ENCODE measurements at regions not wholly inside any gene's neighbourhood (a gene's known extent, or its start where the extent isn't known, plus 50 kb on each side); places are given as distances from the start of the nearest gene placed in this dataset.

DNA sequence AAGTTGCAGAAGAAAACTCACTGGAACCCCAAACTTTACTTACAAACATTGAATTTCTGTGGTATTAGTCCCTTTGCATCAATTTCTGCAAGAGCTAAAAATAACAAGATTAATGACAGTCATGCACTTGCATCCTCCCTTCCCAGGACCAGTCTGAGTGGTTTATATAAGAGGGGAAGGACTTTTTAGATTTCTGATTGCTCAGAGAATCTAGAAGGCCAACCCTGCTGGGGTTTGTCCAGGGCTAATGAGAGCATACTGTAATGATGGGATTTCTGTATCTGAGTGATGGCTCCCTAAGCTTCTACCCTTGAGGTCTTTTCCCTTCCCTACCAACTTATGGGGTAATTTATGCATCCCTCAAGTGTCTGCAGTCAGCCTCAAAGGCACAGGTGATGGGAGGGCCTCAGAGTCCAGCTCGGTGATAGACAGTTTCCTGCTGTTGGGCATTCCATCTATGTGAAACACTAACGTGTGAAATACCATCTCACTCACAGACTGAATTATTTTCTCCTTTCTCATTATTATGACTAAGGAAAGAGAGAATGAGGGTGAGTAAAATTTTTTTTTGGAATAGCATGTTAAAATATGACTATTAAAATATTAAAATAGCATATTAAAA lies 556.3 kb downstream of the RIT2 start:
- intact Hi-C loops (cut with DNase I) = no loop called here
- DNase-seq (ENCODE audit: low spot score) = no peak

DNA sequence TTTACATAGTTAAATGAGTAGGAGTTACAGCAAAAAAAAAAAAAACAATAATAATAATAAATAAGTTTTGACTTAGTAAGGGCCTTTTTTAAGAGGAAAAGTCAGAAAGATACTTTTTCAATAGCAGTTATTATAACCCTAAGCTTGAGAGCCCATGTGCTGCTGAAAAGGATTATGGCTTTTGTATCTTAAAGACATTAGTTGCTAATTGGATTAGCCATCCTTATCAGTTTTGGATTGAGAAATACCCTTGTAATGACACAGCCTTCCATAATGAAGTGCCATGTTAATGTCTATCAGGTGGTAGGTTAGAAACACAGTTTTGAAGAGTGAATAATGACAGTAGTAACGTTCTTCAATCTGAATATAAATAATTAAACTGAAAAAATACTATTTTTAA lies 554.0 kb downstream of the RIT2 start:
- DNase-seq (ENCODE audit: low spot score) = no peak
- intact Hi-C loops (cut with DNase I) = no loop called here

DNA sequence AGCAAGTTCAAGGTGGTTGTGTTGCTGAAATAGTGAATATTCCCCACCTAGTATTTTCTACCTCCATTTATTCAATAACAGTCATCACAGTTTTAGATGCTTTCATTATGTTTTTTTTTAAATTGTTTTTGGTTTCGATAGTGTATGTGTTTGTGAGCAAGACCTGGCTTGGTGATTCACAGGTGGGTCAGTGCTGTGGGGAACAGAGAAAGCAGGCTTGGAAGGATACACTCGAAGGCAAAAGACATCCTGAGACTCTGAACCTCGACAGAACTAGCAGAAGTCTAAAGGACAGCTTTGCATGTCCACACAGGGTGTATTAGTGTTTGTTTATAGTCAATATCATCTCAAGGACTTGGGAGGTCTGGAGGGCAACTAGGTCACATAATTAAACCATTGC lies 551.5 kb downstream of the RIT2 start:
- no peak for DNase-seq (ENCODE audit: low spot score)
- intact Hi-C loops (cut with DNase I) = no loop called here

DNA sequence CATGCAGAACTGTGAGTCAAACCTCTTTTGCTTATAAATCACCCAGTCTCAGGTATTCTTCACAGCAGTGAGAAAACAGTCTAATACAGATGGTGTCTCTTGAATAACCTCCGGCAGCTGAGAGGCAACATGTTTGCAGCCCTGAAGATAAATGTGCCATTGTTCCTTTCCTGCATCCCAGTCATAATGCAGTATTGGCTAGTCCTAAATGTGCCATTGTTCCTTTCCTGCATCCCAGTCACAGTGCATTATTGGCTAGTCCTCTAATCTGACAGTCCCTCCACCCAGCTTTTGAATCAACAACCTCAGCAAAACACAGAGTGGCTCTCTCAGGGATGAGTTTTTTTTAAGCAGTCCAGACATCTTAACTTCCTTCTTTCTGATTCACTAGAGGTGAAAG lies 550.7 kb downstream of the RIT2 start:
- intact Hi-C loops (cut with DNase I) = no loop called here

DNA sequence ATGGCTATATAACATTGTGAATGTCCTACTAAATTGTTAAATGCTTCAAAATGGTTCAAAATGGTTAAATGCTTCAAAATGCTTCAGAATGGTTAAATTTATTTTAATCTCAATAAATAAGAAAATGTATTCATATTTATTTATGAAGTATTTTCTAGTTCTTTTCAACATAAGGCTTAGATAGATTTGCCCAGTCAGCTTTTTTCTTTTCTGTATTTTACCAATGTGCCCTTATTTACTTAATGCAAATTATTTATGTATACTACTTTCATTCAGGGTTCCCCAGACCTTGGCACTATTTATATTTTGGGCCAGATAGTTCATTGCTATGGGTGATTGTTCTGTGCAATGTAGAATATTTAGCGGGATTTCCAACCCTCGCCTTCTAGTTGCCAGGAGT lies 546.7 kb downstream of the RIT2 start:
- intact Hi-C loops (cut with DNase I) = no loop called here
- DNase-seq (ENCODE audit: low spot score) = no peak

More for the DNA sequence above, 550.7 kb downstream of the RIT2 start:
- DNase-seq (ENCODE audit: low spot score) = no peak

DNA sequence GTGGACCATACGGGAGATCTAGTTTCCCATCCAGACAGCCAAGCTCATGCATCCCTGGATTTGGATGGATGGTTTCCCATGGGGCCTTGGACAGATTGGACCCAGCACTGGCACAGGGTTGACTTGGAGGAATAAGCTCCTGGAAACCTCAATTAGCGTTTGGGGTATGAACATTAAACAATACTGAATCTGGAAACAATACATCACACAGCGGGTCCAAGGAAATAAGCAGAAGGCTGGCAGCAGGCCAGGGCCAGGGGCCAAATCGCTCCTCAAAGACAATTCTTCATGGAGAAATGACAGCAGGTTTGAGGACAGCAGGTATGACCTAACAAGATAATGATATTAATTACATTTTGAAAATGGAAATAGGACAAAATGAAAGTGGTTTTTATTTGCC lies 540.6 kb downstream of the RIT2 start:
- DNase-seq (ENCODE audit: low spot score) = no peak
- intact Hi-C loops (cut with DNase I) = no loop called here

DNA sequence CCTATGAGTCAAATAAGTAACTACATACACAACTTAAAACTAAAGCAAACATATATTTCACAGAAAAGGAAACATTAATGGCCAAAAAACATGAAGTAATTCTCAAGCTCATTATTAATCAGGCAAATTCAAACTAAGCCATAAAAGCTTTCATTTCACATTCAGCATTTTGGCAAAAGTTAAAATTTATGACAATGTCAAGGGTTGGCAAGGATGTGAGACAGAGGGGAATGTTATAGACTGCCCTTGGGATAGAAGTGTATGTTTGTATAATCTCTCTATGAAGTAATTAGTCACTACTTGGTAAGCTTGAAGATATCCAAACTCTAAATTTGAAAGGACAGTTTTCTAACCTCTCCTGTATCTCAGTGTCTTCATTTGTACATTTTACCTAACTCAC lies 539.4 kb downstream of the RIT2 start:
- no peak for DNase-seq (ENCODE audit: low spot score)
- intact Hi-C loops (cut with DNase I) = no loop called here

DNA sequence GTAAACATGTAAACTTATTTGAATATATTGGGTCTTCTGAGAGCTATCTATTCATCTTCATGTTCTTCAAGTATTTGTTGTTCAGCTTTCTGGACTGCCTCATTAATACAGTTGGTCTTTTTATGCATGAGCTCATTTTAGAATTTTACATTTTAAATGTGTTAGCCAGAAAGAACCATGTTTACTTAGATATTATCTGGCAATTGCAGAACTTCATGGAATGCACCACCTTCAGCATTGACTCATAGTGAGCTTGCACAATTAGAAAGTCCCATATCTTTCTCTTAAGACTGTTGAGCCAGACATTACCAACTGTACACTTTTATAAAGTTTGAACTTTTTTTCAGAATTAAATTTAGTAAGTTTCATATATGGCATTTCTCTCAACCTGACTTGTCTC lies 536.7 kb downstream of the RIT2 start:
- DNase-seq (ENCODE audit: low spot score) = no peak
- intact Hi-C loops (cut with DNase I) = no loop called here

DNA sequence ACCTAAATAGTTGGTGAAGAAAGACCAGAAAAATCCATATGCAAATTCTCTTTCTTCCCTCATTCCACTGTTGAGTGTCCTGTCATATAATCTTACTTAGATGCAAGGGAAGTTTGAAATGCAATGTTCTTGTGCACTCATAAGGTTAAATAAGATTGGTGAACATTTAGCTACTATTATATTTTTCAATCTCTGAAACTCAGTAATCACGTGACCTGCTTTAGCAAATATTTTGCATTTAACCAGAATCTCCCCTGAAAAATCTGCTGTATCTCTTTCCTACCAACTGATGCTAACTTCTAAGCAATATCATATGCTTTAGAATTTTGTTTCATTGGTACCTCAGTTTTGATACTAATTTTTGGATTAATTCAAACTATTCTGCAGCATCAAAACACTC lies 533.2 kb downstream of the RIT2 start:
- no peak for DNase-seq (ENCODE audit: low spot score)
- intact Hi-C loops (cut with DNase I) = no loop called here

DNA sequence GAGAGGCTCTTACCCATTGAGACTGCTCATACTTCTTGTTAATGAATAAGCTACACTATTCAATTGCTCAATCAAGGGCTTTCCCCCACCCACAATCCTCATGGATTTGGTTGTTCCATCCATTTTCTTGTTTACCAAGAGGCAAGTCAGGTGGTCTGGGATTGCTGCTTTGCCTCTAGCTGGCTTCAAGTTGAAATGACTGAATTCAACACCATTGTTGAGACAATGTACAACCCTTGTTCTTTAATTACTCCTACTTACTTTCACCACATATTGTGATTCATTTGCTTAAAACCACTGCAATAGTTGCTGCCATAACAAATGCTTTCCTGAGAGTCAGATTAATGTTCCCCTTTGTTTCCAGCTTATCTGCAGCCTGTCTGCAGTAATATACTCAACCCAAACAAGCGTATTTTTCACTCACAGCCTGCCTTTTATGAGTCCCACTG lies 532.2 kb downstream of the RIT2 start:
- DNase-seq (ENCODE audit: low spot score) = no peak
- intact Hi-C loops (cut with DNase I) = no loop called here

DNA sequence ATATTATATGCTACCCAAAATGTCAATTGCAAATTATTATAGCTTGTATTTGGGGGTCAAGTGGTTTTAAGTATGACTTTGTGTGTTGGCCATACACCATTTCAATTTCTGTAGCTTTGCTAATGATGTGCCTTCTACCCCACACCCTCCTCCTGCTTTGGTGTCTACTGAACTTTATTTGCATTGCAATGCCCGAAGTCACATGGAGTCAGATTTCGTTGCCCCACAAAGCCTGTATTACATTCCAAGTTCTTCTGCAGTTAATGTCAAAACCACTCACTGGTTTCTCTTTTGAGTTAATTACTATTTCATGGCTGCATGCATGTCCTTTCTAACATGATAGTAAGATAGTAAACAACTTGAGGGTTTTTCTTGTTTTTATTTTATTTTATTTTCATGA lies 528.9 kb downstream of the RIT2 start:
- no peak for DNase-seq (ENCODE audit: low spot score)
- intact Hi-C loops (cut with DNase I) = no loop called here

DNA sequence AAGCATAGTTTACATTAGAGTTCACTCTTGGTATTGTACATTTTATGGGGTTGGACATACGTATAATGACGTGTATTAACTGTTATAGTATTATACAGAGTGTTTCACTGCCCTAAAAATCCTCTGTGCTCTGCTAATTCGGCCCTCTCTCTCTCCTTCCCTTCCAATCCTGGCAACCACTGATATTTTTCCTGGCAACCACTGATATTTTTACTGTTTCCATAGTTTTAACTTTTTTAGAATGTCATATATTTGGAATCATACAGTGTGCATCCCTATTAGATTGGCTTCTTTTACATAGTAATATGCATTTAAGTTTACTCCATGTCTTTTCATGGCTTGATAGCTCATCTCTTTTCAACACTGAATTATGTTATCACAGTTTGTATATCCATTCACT lies 526.7 kb downstream of the RIT2 start:
- no peak for DNase-seq (ENCODE audit: low spot score)
- intact Hi-C loops (cut with DNase I) = no loop called here

DNA sequence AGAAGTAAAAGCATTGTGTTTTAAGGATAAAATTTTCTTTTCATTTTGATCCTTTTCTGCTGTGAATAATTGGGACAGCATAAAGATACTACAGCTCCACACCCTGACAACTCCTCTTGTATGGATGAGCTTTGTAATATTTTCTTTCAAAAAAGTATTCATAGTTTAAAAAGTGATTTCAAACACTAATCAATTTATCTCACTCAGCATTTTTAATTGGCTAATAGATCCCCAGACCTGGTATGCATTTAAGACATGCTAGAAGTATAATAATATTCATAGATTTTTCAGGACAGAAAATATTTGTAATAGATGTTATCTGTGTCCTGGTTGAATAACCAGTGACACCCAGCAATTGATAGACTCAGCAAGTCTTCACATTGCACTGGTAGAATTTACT lies 510.7 kb downstream of the RIT2 start:
- intact Hi-C loops (cut with DNase I) = no loop called here

DNA sequence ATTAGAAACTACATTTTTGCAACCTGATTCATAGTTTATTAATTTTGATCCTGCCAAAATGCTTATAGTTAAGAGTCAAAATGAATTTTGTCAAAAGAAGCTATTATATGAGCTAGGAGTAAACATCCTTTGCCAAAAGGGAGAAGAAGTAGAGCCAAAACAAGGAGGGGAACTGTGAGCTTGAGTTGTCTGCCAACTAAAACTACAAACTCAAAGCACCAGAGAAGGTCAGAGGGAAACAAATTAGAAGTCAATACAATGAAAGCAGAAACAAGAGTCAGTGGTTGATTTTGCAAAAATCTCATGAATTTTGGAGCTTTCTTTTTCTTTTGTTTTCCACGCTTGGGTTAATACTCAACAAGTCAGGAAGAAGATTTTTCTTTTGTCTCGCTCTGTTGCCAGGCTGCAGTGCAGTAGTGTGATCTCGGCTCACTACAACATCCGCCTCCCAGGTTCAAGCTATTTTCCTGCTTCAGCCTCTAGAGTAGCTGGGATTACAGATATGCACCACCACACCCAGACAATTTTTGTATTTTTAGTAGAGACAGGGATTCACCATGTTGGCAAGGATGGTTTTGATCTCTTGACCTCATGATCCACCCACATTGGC lies 508.5 kb downstream of the RIT2 start:
- intact Hi-C loops (cut with DNase I) = no loop called here

More for the DNA sequence above, 510.7 kb downstream of the RIT2 start:
- DNase-seq (ENCODE audit: low spot score) = no peak

DNA sequence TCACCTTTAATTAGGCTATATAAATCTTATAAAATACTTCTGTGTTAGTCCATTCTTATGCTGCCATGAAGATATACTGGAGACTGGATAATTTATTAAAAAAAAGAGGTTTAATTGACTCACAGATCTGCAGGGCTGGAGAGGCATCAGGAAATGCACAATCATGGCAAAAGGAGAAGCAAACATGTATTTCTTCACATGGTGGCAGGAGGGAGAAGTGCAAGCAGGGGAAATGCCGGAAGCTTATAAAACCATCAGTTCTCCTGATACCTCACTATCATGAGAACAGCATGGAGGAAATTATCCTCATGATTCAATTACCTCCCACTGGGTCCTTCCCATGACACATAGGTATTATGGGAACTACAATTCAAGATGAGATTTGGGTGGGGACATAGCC lies 504.4 kb downstream of the RIT2 start:
- intact Hi-C loops (cut with DNase I) = no loop called here
- DNase-seq (ENCODE audit: low spot score) = no peak

More for the DNA sequence above, 508.5 kb downstream of the RIT2 start:
- DNase-seq (ENCODE audit: low spot score) = no peak

DNA sequence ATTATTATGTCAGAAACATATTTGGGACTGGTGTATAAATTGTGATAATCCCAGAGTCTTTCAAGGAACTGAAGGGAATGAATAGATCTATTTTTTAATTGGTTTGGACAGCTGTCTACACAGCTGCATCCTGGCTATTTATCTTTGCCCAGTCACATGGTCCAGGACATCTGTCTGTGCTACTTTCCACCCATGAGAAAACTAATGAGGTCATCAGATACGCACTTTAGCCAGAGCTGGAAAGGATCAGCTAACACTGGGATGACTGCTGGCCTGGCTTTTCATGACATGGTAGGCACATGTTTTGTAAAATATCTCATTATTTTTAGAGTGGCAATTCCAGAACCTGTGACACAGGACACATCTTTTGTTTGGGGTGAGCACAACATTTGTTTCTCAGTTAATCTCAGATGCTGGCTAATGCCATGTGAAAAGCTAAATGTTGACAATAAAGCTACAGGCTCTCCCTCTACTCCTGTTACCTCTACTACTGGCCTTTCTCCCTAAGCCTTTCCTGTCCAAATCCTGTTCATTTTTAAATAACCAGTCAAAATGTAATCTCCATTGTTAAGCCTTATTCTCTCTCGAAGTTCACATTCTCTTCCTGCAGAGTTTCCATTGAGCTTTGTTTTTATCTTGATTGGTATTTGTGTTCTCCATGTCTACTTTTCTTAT lies 500.7 kb downstream of the RIT2 start:
- intact Hi-C loops (cut with DNase I) = no loop called here
- DNase-seq (ENCODE audit: low spot score) = no peak

DNA sequence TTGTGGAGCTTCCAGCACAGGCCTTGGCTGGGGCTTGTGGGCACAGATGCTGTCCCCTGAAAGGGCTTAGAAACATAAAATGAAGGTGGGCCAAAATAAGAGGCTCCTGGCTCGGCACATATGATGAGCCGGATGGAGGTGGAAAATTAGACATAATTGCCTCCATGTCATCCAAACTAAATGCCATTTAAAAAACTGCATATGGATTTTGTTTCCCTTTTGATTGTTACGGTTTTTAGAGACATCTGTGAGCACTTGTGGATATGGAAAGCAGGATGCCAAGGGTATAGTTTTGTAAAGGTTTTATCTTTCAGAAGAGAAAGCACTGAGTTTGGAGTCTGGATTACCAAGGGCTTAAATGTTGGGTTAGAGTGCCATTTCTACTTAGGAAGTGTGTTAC lies 498.3 kb downstream of the RIT2 start:
- intact Hi-C loops (cut with DNase I) = no loop called here
- no peak for DNase-seq (ENCODE audit: low spot score)

DNA sequence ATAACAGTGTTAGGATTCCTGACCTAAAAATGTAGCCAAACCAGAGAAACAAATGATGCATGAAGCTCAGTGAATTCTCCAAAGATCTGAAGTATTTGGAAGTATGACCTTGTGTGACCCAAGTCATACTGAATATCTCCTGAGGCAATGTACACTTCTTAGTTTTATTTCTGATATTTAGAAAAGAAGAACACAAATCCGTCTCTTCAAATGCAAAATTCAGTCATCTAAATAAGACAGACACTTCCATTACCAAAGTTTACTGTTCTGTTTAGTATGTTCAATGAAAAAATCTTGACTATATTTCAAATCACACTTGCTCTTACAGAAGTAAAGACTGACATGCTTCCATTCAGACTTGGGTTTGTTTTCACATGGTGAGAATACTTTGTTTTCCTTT lies 495.7 kb downstream of the RIT2 start:
- DNase-seq (ENCODE audit: low spot score) = no peak
- intact Hi-C loops (cut with DNase I) = no loop called here

DNA sequence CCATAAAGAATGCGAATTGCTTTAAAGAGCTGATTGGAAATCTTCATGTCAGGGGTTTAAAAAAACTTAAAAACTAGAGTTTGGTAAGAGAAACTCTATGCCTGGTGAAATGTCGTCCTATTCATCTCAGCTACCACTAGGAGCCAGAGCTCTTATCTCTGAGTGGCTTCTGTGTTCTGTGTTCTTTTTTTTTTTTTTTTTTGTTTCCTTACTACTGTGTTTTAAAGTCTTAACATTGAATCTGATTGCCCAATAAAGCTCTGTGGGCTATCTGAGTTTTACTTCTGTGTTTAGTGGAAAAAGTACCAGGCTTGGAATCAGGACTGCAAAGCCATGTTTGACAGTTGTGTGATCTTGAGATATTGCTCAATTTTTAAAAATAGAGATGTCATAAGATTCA lies 494.8 kb downstream of the RIT2 start:
- no peak for DNase-seq (ENCODE audit: low spot score)
- intact Hi-C loops (cut with DNase I) = no loop called here

DNA sequence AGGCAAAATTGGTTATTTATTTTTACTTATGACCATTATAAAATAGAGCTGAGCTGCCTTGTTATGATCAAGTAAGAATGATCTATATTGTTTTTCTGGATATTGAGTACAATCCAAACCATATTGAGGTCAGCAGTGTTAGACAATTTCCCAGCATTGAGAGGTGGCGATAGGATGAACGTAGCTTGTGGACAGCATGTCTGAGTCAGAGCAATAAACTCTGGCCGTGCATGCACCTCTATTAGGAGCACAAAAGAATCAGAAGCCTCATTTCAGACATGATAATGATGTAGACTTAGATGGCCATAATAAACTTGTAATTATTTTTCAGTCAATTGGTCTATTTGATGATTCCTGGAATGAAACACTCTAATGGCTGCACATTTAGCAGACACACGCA lies 491.6 kb downstream of the RIT2 start:
- intact Hi-C loops (cut with DNase I) = no loop called here

DNA sequence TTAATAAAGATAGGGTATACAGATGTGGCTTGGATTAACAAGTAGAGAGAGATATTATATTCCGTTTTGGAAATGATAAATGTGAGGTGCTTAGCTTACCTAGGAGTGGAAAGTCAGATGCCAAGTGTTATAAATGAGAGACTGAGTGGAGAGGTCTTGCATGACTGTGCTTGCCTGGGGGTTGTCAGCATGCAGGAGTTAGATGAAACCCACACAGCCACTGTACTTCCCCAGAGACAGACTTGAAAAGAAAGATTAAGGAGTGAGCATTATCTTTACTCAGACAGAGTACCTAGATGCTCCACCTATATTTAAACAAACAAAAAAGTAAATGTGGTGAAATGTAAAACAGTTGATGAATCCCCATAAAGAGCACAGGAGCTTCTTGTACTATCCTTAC lies 482.7 kb downstream of the RIT2 start:
- no peak for DNase-seq (ENCODE audit: low spot score)
- intact Hi-C loops (cut with DNase I) = no loop called here

More for the DNA sequence above, 491.6 kb downstream of the RIT2 start:
- DNase-seq (ENCODE audit: low spot score) = no peak

Data from posterior vena cava (tissue), 2 donors.